ENCODE measurements at regions not wholly inside any gene's neighbourhood (a gene's known extent, or its start where the extent isn't known, plus 50 kb on each side); places are given as distances from the start of the nearest gene placed in this dataset.
A peak's percentile ranks its signal among the peaks of the same experiment; 100 is the strongest.

- no peaks in the 10 kb centered on the region for H3K36me3 ChIP-seq (ENCODE audit: control insufficient read depth in 1 of 2, insufficient read depth in 2 of 2, low read depth in 1 of 2, low read length in 2 of 2)
- H2BK12ac ChIP-seq (ENCODE audit: low read length in 2 of 2): no peak overlapping the region
- H3K4me3 ChIP-seq (ENCODE audit: insufficient read depth in 1 of 2, low read depth in 1 of 2, low read length in 2 of 2): no peak overlapping the region
- no peaks in the 10 kb centered on the region for H3K4me1 ChIP-seq (ENCODE audit: control insufficient read depth, insufficient read depth, low read depth, low read length)
- H3K4ac ChIP-seq (ENCODE audit: low read depth in 1 of 2, low read length in 2 of 2): no peak overlapping the region
- no peak overlapping the region for H2AFZ ChIP-seq (ENCODE audit: low read depth, low read length)
- H2BK120ac ChIP-seq (ENCODE audit: low read depth, low read length): no peak overlapping the region
- H3K9me3 ChIP-seq (ENCODE audit: control insufficient read depth, low read length): peaks cover 2% of the 10 kb centered on the region
- no peak overlapping the region for H2BK15ac ChIP-seq (ENCODE audit: low read depth, poor library complexity, severe bottlenecking)
- no peak overlapping the region for H2BK5ac ChIP-seq (ENCODE audit: low read depth, low read length, poor library complexity, severe bottlenecking)
- H3K18ac ChIP-seq (ENCODE audit: low read depth in 1 of 2, low read length in 2 of 2): no peak overlapping the region
- H3K9ac ChIP-seq (ENCODE audit: low read length): no peak overlapping the region
- no peak overlapping the region for H3K14ac ChIP-seq (ENCODE audit: low read length in 2 of 2)
- H3K23ac ChIP-seq (ENCODE audit: low read length in 2 of 2): no peak overlapping the region
- H3K27ac ChIP-seq (ENCODE audit: low read length, poor library complexity, severe bottlenecking): peak overlapping the region; percentile 35
- no peak for DNase-seq
- H3K27me3 ChIP-seq (ENCODE audit: control insufficient read depth in 1 of 2, insufficient read depth in 1 of 2, low read length in 2 of 2): no peaks in the 10 kb centered on the region
- no peak overlapping the region for H4K91ac ChIP-seq (ENCODE audit: low read length)
- no peaks in the 10 kb centered on the region for H3K79me1 ChIP-seq (replicated peaks; ENCODE audit: low read length, poor library complexity, severe bottlenecking)
- H4K8ac ChIP-seq (ENCODE audit: low read length): no peak overlapping the region
- H3K4me2 ChIP-seq (ENCODE audit: low read length, poor library complexity, severe bottlenecking): no peak overlapping the region
- no peak overlapping the region for H2AK5ac ChIP-seq (ENCODE audit: low read length, severe bottlenecking)
Observed at GRCh38 chr7:12131122-12131521, 80.0 kb upstream of the TMEM106B start.

GRCh38 chr7:12133865-12134264, 77.2 kb upstream of the TMEM106B start:
- no peaks in the 10 kb centered on the region for H3K27me3 ChIP-seq (ENCODE audit: control insufficient read depth in 1 of 2, insufficient read depth in 1 of 2, low read length in 2 of 2)
- no peak overlapping the region for H3K4ac ChIP-seq (ENCODE audit: low read depth in 1 of 2, low read length in 2 of 2)
- no peak overlapping the region for H2BK12ac ChIP-seq (ENCODE audit: low read length in 2 of 2)
- no peak overlapping the region for H2BK120ac ChIP-seq (ENCODE audit: low read depth, low read length)
- no peak overlapping the region for H3K4me3 ChIP-seq (ENCODE audit: insufficient read depth in 1 of 2, low read depth in 1 of 2, low read length in 2 of 2)
- H4K91ac ChIP-seq (ENCODE audit: low read length): no peak overlapping the region
- no peaks in the 10 kb centered on the region for H3K79me1 ChIP-seq (replicated peaks; ENCODE audit: low read length, poor library complexity, severe bottlenecking)
- H3K4me2 ChIP-seq (ENCODE audit: low read length, poor library complexity, severe bottlenecking): no peak overlapping the region
- H3K14ac ChIP-seq (ENCODE audit: low read length in 2 of 2): no peak overlapping the region
- H3K4me1 ChIP-seq (ENCODE audit: control insufficient read depth, insufficient read depth, low read depth, low read length): no peaks in the 10 kb centered on the region
- H3K27ac ChIP-seq (ENCODE audit: low read length, poor library complexity, severe bottlenecking): no peak overlapping the region
- no peak overlapping the region for H3K23ac ChIP-seq (ENCODE audit: low read length in 2 of 2)
- no peak overlapping the region for H2AFZ ChIP-seq (ENCODE audit: low read depth, low read length)
- no peak overlapping the region for H3K9ac ChIP-seq (ENCODE audit: low read length)
- H3K36me3 ChIP-seq (ENCODE audit: control insufficient read depth in 1 of 2, insufficient read depth in 2 of 2, low read depth in 1 of 2, low read length in 2 of 2): no peaks in the 10 kb centered on the region
- H2BK5ac ChIP-seq (ENCODE audit: low read depth, low read length, poor library complexity, severe bottlenecking): no peak overlapping the region
- peaks cover 2% of the 10 kb centered on the region for H3K9me3 ChIP-seq (ENCODE audit: control insufficient read depth, low read length)
- no peak overlapping the region for H2AK5ac ChIP-seq (ENCODE audit: low read length, severe bottlenecking)
- no peak overlapping the region for H3K18ac ChIP-seq (ENCODE audit: low read depth in 1 of 2, low read length in 2 of 2)
- no peak overlapping the region for H2BK15ac ChIP-seq (ENCODE audit: low read depth, poor library complexity, severe bottlenecking)
- H4K8ac ChIP-seq (ENCODE audit: low read length): no peak overlapping the region
- no peak for DNase-seq

GRCh38 chr7:12136523-12136922, 74.6 kb upstream of the TMEM106B start:
- Histone ChIP-seq H4K91ac (ENCODE audit: low read length) (no peak overlapping the region), H3K36me3 (ENCODE audit: control insufficient read depth in 1 of 2, insufficient read depth in 2 of 2, low read depth in 1 of 2, low read length in 2 of 2) (no peaks in the 10 kb centered on the region), H3K9ac (ENCODE audit: low read length) (no peak overlapping the region), H2BK15ac (ENCODE audit: low read depth, poor library complexity, severe bottlenecking) (no peak overlapping the region), H3K79me1 (replicated peaks; ENCODE audit: low read length, poor library complexity, severe bottlenecking) (no peaks in the 10 kb centered on the region), H2AFZ (ENCODE audit: low read depth, low read length) (no peak overlapping the region), H2AK5ac (ENCODE audit: low read length, severe bottlenecking) (no peak overlapping the region), H3K4me2 (ENCODE audit: low read length, poor library complexity, severe bottlenecking) (no peak overlapping the region), H3K14ac (ENCODE audit: low read length in 2 of 2) (no peak overlapping the region), H3K4me3 (ENCODE audit: insufficient read depth in 1 of 2, low read depth in 1 of 2, low read length in 2 of 2) (no peak overlapping the region), H4K8ac (ENCODE audit: low read length) (no peak overlapping the region), H2BK5ac (ENCODE audit: low read depth, low read length, poor library complexity, severe bottlenecking) (no peak overlapping the region), H2BK120ac (ENCODE audit: low read depth, low read length) (no peak overlapping the region), H3K4me1 (ENCODE audit: control insufficient read depth, insufficient read depth, low read depth, low read length) (no peaks in the 10 kb centered on the region), H3K18ac (ENCODE audit: low read depth in 1 of 2, low read length in 2 of 2) (no peak overlapping the region), H3K27ac (ENCODE audit: low read length, poor library complexity, severe bottlenecking) (no peak overlapping the region), H2BK12ac (ENCODE audit: low read length in 2 of 2) (no peak overlapping the region), H3K4ac (ENCODE audit: low read depth in 1 of 2, low read length in 2 of 2) (no peak overlapping the region), H3K9me3 (ENCODE audit: control insufficient read depth, low read length) (peaks cover 2% of the 10 kb centered on the region), H3K27me3 (ENCODE audit: control insufficient read depth in 1 of 2, insufficient read depth in 1 of 2, low read length in 2 of 2) (no peaks in the 10 kb centered on the region), H3K23ac (ENCODE audit: low read length in 2 of 2) (no peak overlapping the region)
- no peak for DNase-seq

GRCh38 chr7:12137283-12137682, 73.8 kb upstream of the TMEM106B start:
- Histone ChIP-seq H3K79me1 (replicated peaks; ENCODE audit: low read length, poor library complexity, severe bottlenecking) (no peaks in the 10 kb centered on the region), H4K8ac (ENCODE audit: low read length) (no peak overlapping the region), H3K4me1 (ENCODE audit: control insufficient read depth, insufficient read depth, low read depth, low read length) (no peaks in the 10 kb centered on the region), H3K27ac (ENCODE audit: low read length, poor library complexity, severe bottlenecking) (no peak overlapping the region), H2BK120ac (ENCODE audit: low read depth, low read length) (no peak overlapping the region), H3K4me3 (ENCODE audit: insufficient read depth in 1 of 2, low read depth in 1 of 2, low read length in 2 of 2) (no peak overlapping the region), H3K27me3 (ENCODE audit: control insufficient read depth in 1 of 2, insufficient read depth in 1 of 2, low read length in 2 of 2) (no peaks in the 10 kb centered on the region), H2BK15ac (ENCODE audit: low read depth, poor library complexity, severe bottlenecking) (no peak overlapping the region), H3K9ac (ENCODE audit: low read length) (no peak overlapping the region), H3K4me2 (ENCODE audit: low read length, poor library complexity, severe bottlenecking) (no peak overlapping the region), H3K36me3 (ENCODE audit: control insufficient read depth in 1 of 2, insufficient read depth in 2 of 2, low read depth in 1 of 2, low read length in 2 of 2) (no peaks in the 10 kb centered on the region), H3K9me3 (ENCODE audit: control insufficient read depth, low read length) (peaks cover 2% of the 10 kb centered on the region), H3K18ac (ENCODE audit: low read depth in 1 of 2, low read length in 2 of 2) (no peak overlapping the region), H2BK12ac (ENCODE audit: low read length in 2 of 2) (no peak overlapping the region), H2AFZ (ENCODE audit: low read depth, low read length) (no peak overlapping the region), H4K91ac (ENCODE audit: low read length) (no peak overlapping the region), H2BK5ac (ENCODE audit: low read depth, low read length, poor library complexity, severe bottlenecking) (no peak overlapping the region), H3K4ac (ENCODE audit: low read depth in 1 of 2, low read length in 2 of 2) (no peak overlapping the region), H3K14ac (ENCODE audit: low read length in 2 of 2) (no peak overlapping the region), H3K23ac (ENCODE audit: low read length in 2 of 2) (no peak overlapping the region), H2AK5ac (ENCODE audit: low read length, severe bottlenecking) (no peak overlapping the region)
- WGBS: no CpG with 5 or more reads among the region's 1 CpG
- DNase-seq: peak; percentile 48

Measured in mesenchymal stem cell (in vitro differentiated cells and primary cell).